ENCODE measurements at regions not wholly inside any gene's neighbourhood (a gene's known extent, or its start where the extent isn't known, plus 50 kb on each side); places are given as distances from the start of the nearest gene placed in this dataset.

GRCh38 chr9:82513976-82514735 lies 525.6 kb downstream of the SPATA31D1 start:
- no peak for FAIRE-seq

- no peak for FAIRE-seq
These were observed 530.3 kb downstream of the SPATA31D1 start for GRCh38 chr9:82518868-82519267.

GRCh38 chr9:82519332-82519731 lies 530.8 kb downstream of the SPATA31D1 start:
- FAIRE-seq = no peak

- FAIRE-seq = no peak
These were observed 535.8 kb downstream of the SPATA31D1 start for GRCh38 chr9:82524407-82524806.

GRCh38 chr9:82526577-82526976 lies 536.4 kb downstream of the RASEF start:
- no peak for FAIRE-seq

- FAIRE-seq = no peak
These were observed 531.1 kb downstream of the RASEF start for GRCh38 chr9:82531795-82532194.

GRCh38 chr9:82532504-82533180 lies 530.3 kb downstream of the RASEF start:
- no peak for FAIRE-seq

- no peak for FAIRE-seq
These were observed 527.4 kb downstream of the RASEF start for GRCh38 chr9:82535432-82535998.

- FAIRE-seq = no peak
These were observed 524.3 kb downstream of the RASEF start for GRCh38 chr9:82538634-82539033.

GRCh38 chr9:82539146-82539545 lies 523.8 kb downstream of the RASEF start:
- FAIRE-seq = no peak

- no peak for FAIRE-seq
These were observed 522.9 kb downstream of the RASEF start for GRCh38 chr9:82539856-82540579.

- no peak for FAIRE-seq
These were observed 519.2 kb downstream of the RASEF start for GRCh38 chr9:82543726-82544125.

- no peak for FAIRE-seq
These were observed 516.8 kb downstream of the RASEF start for GRCh38 chr9:82546136-82546535.

GRCh38 chr9:82547995-82548394 lies 514.9 kb downstream of the RASEF start:
- FAIRE-seq = no peak

- no peak for FAIRE-seq
These were observed 513.6 kb downstream of the RASEF start for GRCh38 chr9:82549174-82549821.

- no peak for FAIRE-seq
These were observed 510.2 kb downstream of the RASEF start for GRCh38 chr9:82552784-82553183.

- no peak for FAIRE-seq
These were observed 509.1 kb downstream of the RASEF start for GRCh38 chr9:82553654-82554366.

GRCh38 chr9:82554381-82554780 lies 508.6 kb downstream of the RASEF start:
- no peak for FAIRE-seq

- FAIRE-seq = no peak
These were observed 507.9 kb downstream of the RASEF start for GRCh38 chr9:82555031-82555430.

GRCh38 chr9:82555431-82556051 lies 507.4 kb downstream of the RASEF start:
- FAIRE-seq = no peak

GRCh38 chr9:82558346-82558745 lies 504.6 kb downstream of the RASEF start:
- no peak for FAIRE-seq

Measured in G401.6 (cell line).